Heart right ventricle (tissue), 16 donors: ENCODE measurements at regions not wholly inside any gene's neighbourhood (a gene's known extent, or its start where the extent isn't known, plus 50 kb on each side); places are given as distances from the start of the nearest gene placed in this dataset.
A peak's percentile ranks its signal among the peaks of the same experiment; 100 is the strongest.

Experiments
- ATAC-seq, 8 donors: fragments of 200-7000 bp; cut with Tn5 transposase; one replicate each; pipeline ENCODE4 v1.9.1; 2020; ENCODE audit warnings: mild to moderate bottlenecking in 8 of 8, moderate library complexity in 8 of 8, moderate number of reproducible peaks in 1 of 8
- DNase-seq, 2 donors: peaks; one replicate each; pipeline ENCODE4 v3.0.0-alpha.2; 2020
- H3K27ac ChIP-seq, 10 donors: fragments of 200-600 bp; sonication (generic) in 2 of 10; one replicate each; pipeline versions ENCODE4 v1.5.0 to v1.8.0; 2020 to 2022; ENCODE audit warnings: mild to moderate bottlenecking in 3 of 10
- H3K27me3 ChIP-seq, 7 donors: fragments of 200-600 bp; one replicate each; pipeline ENCODE4 v1.8.0; 2021 to 2022; ENCODE audit warnings: mild to moderate bottlenecking in 2 of 7
- H3K36me3 ChIP-seq, 9 donors: fragments of 200-600 bp; sonication (generic) in 1 of 9; one replicate each; pipeline versions ENCODE4 v1.5.0 to v1.8.0; 2020 to 2022; ENCODE audit warnings: mild to moderate bottlenecking in 2 of 9
- H3K4me1 ChIP-seq, 9 donors: fragments of 200-600 bp; sonication (generic) in 1 of 9; one replicate each; pipeline versions ENCODE4 v1.5.0 to v1.8.0; 2020 to 2022; ENCODE audit warnings: mild to moderate bottlenecking in 4 of 9
- H3K4me3 ChIP-seq, 10 donors: fragments of 200-600 bp; sonication (generic) in 2 of 10; one replicate each; pipeline versions ENCODE4 v1.5.0 to v1.8.0; 2020 to 2022; ENCODE audit warnings: mild to moderate bottlenecking in 7 of 10, moderate library complexity in 2 of 10
- H3K9me3 ChIP-seq, 11 donors: fragments of 200-600 bp in 10 of 11; sonication (generic) in 2 of 11; one replicate each; pipeline versions ENCODE4 v1.5.0 to v1.8.0; 2013 to 2022; ENCODE audit warnings: mild to moderate bottlenecking in 2 of 11, control low read depth in 1 of 11, moderate library complexity in 1 of 11
- WGBS, 2 donors: extraction: QIAGEN DNeasy Blood & Tissue Kit; methylation state at CpG; one replicate each; pipeline ENCODE4 v1.1.7; 2013; ENCODE audit warnings: inconsistent platforms in 1 of 2; 5-methylcytosine and 5-hydroxymethylcytosine counted together
- intact Hi-C, 10 donors: fragments of 100-400 bp; cut with DNase I; formaldehyde crosslinking; loops; one replicate each; pipeline versions ENCODE4 v1.11.1 to v1.14.2; 2022
- TF ChIP-seq, protein P1 (sequence below), 9 donors: fragments of 200-600 bp; sonication (generic) in 2 of 9; IDR thresholded peaks; one replicate each; pipeline versions ENCODE4 v1.5.0 to v1.8.0; 2021 to 2022; ENCODE audit warnings: antibody characterized with exemption in 9 of 9, mild to moderate bottlenecking in 5 of 9, moderate library complexity in 1 of 9
- donor health status: Arrhythmogenic right ventricular cardiomyopathy.
- donor health status: ischemic (EF 13 %, LVEDD 7.1; RV severe dilation, severe dysfunction).
- donor health status: healthy with polysubstance abuse.
- donor health status: DM: no; HTN: yes; CAD: no.
- donor health status: DM: no; HTN: no; CAD: no.
- donor health status: ischemic (EF 25% LVEDD 6.9; RV normal size, moderate dysfunction).
- donor health status: ischemic (EF 25% LVEDD 5.7; RV mildly dilated, moderate dysfunction).
- donor health status: healthy.
- donor health status: DM: yes; HTN: yes; CAD: no.
- donor health status: Ischemic cardiomyopathy.
- donor health status: ischemic (EF 35%, LVEDD 5.7; RV mildly dilated, moderate dysfunction).
- donor health status: nonischemic (EF 11% LVEDD 7.7; RV severe dilation, severe dysfunction).
- donor health status: DM: yes; HTN: yes; CAD: no.
- donor health status: PGD.
- donor health status: ischemic (EF 29% LVEDD 5.4; RV normal size, mild dysfunction).
- donor health status: nonischemic (EF 23%, LVEDD 6.1; RV moderate dilation, normal function).

DNA sequence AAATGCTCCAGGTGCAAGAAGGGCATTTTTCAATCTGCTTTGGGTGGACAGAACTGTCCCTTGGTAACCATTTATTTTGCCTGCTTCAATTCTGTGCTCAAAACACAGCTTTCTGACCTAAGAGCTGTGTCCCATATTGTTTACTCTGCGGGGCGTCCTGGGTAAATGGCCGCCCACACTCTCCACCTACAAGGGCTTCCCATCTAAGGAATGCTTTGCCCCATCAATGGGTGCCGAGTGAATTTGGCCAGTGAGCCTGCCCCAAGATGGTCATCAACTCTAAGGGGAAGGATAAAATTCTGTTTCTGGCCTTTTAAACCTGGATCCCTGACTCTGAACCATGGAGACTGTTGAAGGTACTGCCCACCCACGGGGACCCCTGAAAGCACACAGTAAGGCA, 55.5 kb upstream of the FAM89A start:
- no peak for ATAC-seq
- Histone ChIP-seq H3K27me3 (peaks cover 0 to 12% (median 0%) of the 10 kb centered on the region in 7 donors), H3K27ac (no peak overlapping the region), H3K9me3 (no peaks in the 10 kb centered on the region), H3K4me3 (no peak overlapping the region), H3K36me3 (no peaks in the 10 kb centered on the region), H3K4me1 (peaks cover 0 to 17% (median 7%) of the 10 kb centered on the region in 9 donors)
- TF ChIP-seq, protein P1, sequence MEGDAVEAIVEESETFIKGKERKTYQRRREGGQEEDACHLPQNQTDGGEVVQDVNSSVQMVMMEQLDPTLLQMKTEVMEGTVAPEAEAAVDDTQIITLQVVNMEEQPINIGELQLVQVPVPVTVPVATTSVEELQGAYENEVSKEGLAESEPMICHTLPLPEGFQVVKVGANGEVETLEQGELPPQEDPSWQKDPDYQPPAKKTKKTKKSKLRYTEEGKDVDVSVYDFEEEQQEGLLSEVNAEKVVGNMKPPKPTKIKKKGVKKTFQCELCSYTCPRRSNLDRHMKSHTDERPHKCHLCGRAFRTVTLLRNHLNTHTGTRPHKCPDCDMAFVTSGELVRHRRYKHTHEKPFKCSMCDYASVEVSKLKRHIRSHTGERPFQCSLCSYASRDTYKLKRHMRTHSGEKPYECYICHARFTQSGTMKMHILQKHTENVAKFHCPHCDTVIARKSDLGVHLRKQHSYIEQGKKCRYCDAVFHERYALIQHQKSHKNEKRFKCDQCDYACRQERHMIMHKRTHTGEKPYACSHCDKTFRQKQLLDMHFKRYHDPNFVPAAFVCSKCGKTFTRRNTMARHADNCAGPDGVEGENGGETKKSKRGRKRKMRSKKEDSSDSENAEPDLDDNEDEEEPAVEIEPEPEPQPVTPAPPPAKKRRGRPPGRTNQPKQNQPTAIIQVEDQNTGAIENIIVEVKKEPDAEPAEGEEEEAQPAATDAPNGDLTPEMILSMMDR (IDR thresholded peaks at IDR 0.05), result no peak
- DNase-seq, result no peak
- intact Hi-C loops, result loop anchor here in 2 of 10 donors (10.0 kb wide), 2 partner anchors 119 to 181 kb away; no protein-coding TSS in a partner anchor
- 88 to 90% methylated on average over 5 of the region's 5 CpGs for WGBS, 2 donors

DNA sequence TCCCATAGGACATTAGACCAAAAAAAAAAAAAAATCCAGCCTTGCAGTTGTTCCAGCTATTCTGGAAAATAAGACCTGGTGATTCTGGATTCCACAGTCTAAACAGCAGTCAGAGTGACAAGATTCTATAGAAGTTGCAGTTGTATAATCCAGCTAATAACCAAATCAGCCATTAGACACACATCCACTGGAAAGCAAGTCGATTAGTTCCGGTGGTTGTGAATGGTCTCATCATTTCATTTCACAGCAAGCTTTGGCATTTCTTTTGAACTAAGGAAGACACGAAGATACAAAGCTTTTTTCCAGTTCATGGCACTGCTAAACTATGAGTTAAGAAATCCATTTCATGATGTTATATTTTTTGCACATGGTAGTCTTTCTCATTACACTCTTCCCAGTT, 54.4 kb upstream of the FAM89A start:
- no peak for DNase-seq
- no peak overlapping the region for H3K27ac ChIP-seq
- peaks cover 0 to 17% (median 7%) of the 10 kb centered on the region in 9 donors for H3K4me1 ChIP-seq
- TF ChIP-seq, protein P1 (IDR thresholded peaks at IDR 0.05), result no peak
- no peaks in the 10 kb centered on the region for H3K9me3 ChIP-seq
- intact Hi-C loops, result loop anchor here in 2 of 10 donors (10.0 kb wide), 2 partner anchors 120 to 180 kb away; no protein-coding TSS in a partner anchor
- H3K36me3 ChIP-seq, result no peaks in the 10 kb centered on the region
- no peak for ATAC-seq
- H3K27me3 ChIP-seq, result peaks cover 0 to 12% (median 0%) of the 10 kb centered on the region in 7 donors
- 94 to 96% methylated on average over 3 of the region's 3 CpGs for WGBS, 2 donors
- H3K4me3 ChIP-seq, result no peak overlapping the region

DNA sequence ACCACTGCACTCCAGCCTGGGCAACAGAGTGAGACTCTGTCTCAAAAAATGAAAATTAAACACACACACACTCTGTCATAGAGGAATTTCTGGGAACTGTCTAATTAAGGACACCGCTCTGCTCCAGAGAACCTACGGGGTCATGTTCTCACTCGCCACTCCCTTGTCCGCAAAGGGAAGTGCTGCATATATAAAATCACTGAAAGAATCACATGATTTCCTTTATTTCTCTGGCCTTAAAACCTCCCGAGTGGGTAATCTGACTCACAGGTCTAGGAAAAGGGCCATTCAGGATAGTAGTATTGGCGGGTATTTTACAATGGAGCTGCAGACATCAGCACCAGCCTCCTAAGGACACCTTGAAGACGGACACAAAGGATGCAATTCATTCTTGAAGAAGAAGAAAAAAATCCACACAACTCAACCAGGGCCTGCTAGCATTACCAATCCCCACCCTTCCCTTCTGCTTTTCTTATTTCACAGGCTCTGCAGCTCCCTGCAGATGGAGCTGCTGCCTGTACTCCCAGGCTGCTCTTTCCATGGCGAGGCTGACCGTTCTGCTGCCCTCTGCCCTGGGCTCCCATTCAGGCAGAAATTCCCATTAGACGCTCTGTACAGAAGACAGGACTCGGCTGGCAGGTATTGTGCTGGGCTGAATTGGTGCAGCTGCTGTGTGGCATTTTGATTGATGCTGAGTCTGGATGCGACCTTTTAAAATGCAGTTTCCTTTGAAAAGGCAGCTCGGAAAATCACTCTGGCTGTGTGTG, 53.3 kb upstream of the FAM89A start:
- Histone ChIP-seq H3K27ac (no peak overlapping the region), H3K4me1 (peaks cover 0 to 17% (median 7%) of the 10 kb centered on the region in 9 donors), H3K36me3 (no peaks in the 10 kb centered on the region), H3K4me3 (no peak overlapping the region), H3K9me3 (no peaks in the 10 kb centered on the region), H3K27me3 (peaks cover 0 to 12% (median 0%) of the 10 kb centered on the region in 7 donors)
- no peak for DNase-seq
- WGBS, 2 donors, result 46 to 55% methylated on average over 13 of the region's 13 CpGs
- intact Hi-C loops, result loop anchor here in 2 of 10 donors (10.0 kb wide), 2 partner anchors 121 to 179 kb away; no protein-coding TSS in a partner anchor
- ATAC-seq, result peak; percentile 38 to 86 (median 72)
- TF ChIP-seq, protein P1 (IDR thresholded peaks at IDR 0.05), result peak in 5 of 9 donors; percentile 14 to 31 (median 19)

DNA sequence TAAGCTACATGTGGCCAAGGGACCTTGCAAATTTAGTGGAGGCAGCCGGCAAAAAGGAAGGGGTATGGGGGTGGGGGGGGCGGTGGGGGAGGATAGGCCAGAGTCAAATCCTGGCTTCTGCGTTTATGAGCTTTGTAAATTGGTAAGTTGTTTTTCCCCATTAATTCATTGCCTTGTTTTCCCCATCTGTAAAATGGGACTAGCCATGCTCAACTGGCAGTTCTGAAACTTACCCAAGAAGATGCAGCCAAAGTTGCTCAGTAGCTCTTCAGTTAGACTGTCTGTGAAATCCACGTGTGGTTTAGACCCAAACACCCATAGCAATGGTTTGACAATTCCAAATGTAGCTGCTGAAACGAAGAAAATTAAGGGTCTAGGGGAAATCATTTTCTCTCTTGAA, 52.3 kb upstream of the FAM89A start:
- Histone ChIP-seq H3K27ac (no peak overlapping the region), H3K9me3 (no peaks in the 10 kb centered on the region), H3K36me3 (no peaks in the 10 kb centered on the region), H3K4me1 (peaks cover 0 to 17% (median 7%) of the 10 kb centered on the region in 9 donors), H3K27me3 (peaks cover 0 to 8% (median 0%) of the 10 kb centered on the region in 7 donors), H3K4me3 (no peak overlapping the region)
- 78% methylated on average over 5 of the region's 5 CpGs for WGBS, 2 donors
- DNase-seq (no peak), ATAC-seq (no peak)
- intact Hi-C loops, result loop anchor here in 2 of 10 donors (10.0 kb wide), 2 partner anchors 122 to 178 kb away; no protein-coding TSS in a partner anchor
- TF ChIP-seq, protein P1 (IDR thresholded peaks at IDR 0.05), result no peak
